Activated naive CD8-positive, alpha-beta T cell treated with anti-CD3 and anti-CD28 coated beads, Interleukin-2, amount 10 ng/mL, durations not matched to agents 7 days and 5 days (primary cell): ENCODE measurements at regions not wholly inside any gene's neighbourhood (a gene's known extent, or its start where the extent isn't known, plus 50 kb on each side); places are given as distances from the start of the nearest gene placed in this dataset.

Experiments
- ATAC-seq: fragments of 150-1000 bp; cut with Tn5 transposase; one replicate; pipeline ENCODE4 v1.10.0; 2021; ENCODE audit warnings: low read depth, moderate library complexity
- POLR2A ChIA-PET: fragments of 350-600 bp; sonication (Branson Sonifier 250); formaldehyde crosslinking; loops from one replicate; lab custom pipeline; 2021; ENCODE audit warnings: antibody characterized with exemption; lab: Charles Lee
- DNase-seq: peaks from one replicate; pipeline ENCODE4 v3.0.0; 2021
- H3K27ac Mint-ChIP-seq: one replicate; pipeline ENCODE4 v1.8.0; 2022; ENCODE audit warnings: mild to moderate bottlenecking, mixed read lengths
- H3K27me3 Mint-ChIP-seq: one replicate; pipeline ENCODE4 v1.8.0; 2022; ENCODE audit warnings: mild to moderate bottlenecking, moderate library complexity, mixed read lengths
- H3K36me3 Mint-ChIP-seq: one replicate; pipeline ENCODE4 v1.8.0; 2021; ENCODE audit warnings: mild to moderate bottlenecking, mixed read lengths
- H3K4me1 Mint-ChIP-seq: one replicate; pipeline ENCODE4 v1.8.0; 2021; ENCODE audit warnings: mixed read lengths
- H3K4me3 Mint-ChIP-seq: one replicate; pipeline ENCODE4 v1.8.0; 2022; ENCODE audit warnings: mild to moderate bottlenecking, moderate library complexity, mixed read lengths
- H3K9me3 Mint-ChIP-seq: one replicate; pipeline ENCODE4 v1.8.0; 2021; ENCODE audit warnings: mixed read lengths

- Mint-ChIP-seq H3K4me1 (no peaks in the 10 kb centered on the region), H3K9me3 (peaks cover 4% of the 10 kb centered on the region), H3K27ac (no peak overlapping the region), H3K36me3 (no peaks in the 10 kb centered on the region), H3K4me3 (no peak overlapping the region), H3K27me3 (peaks cover 3% of the 10 kb centered on the region)
- no peak for ATAC-seq
- POLR2A ChIA-PET: no interaction called here
- DNase-seq: no peak
Observed at GRCh38 chr1:14529475-14529874, 69.0 kb upstream of the KAZN start.

GRCh38 chr1:14531519-14531918 lies 67.0 kb upstream of the KAZN start:
- DNase-seq: no peak
- peaks cover 1% of the 10 kb centered on the region for H3K27me3 Mint-ChIP-seq
- POLR2A ChIA-PET: no interaction called here
- peaks cover 4% of the 10 kb centered on the region for H3K9me3 Mint-ChIP-seq
- H3K27ac Mint-ChIP-seq: no peak overlapping the region
- H3K4me1 Mint-ChIP-seq: no peaks in the 10 kb centered on the region
- ATAC-seq: no peak
- H3K4me3 Mint-ChIP-seq: no peak overlapping the region
- no peaks in the 10 kb centered on the region for H3K36me3 Mint-ChIP-seq

- POLR2A ChIA-PET: no interaction called here
- H3K4me3 Mint-ChIP-seq: no peak overlapping the region
- ATAC-seq: no peak
- H3K27ac Mint-ChIP-seq: no peak overlapping the region
- no peak for DNase-seq
- H3K9me3 Mint-ChIP-seq: peaks cover 2% of the 10 kb centered on the region
- H3K36me3 Mint-ChIP-seq: no peaks in the 10 kb centered on the region
- H3K4me1 Mint-ChIP-seq: no peaks in the 10 kb centered on the region
- peaks cover 4% of the 10 kb centered on the region for H3K27me3 Mint-ChIP-seq
Observed at GRCh38 chr1:14535619-14536355, 62.7 kb upstream of the KAZN start.

- Mint-ChIP-seq H3K4me1 (no peaks in the 10 kb centered on the region), H3K27ac (no peak overlapping the region), H3K27me3 (peaks cover 4% of the 10 kb centered on the region), H3K4me3 (no peak overlapping the region), H3K9me3 (no peaks in the 10 kb centered on the region), H3K36me3 (no peaks in the 10 kb centered on the region)
- DNase-seq: no peak
- ATAC-seq: no peak
- POLR2A ChIA-PET: no interaction called here
Observed at GRCh38 chr1:14538335-14538734, 60.1 kb upstream of the KAZN start.

DNA sequence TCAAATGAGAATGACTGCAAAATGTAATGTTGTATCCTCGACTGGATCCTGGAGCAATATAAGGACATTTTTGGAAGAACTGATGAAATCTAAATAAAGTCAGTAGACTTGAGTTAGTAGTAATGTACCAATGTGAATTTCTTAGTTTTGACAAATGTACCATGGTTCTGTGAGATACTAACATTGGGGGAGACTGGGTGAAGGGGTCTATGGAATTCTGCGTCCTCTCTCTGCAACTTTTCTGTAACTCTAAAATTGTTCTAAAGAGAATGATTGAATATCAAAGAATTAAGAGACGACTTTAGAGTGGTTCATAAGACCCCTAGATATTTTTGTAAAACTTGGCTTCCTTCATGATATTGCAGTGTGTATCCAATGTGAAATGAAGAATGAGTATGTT lies 59.2 kb upstream of the KAZN start:
- Mint-ChIP-seq H3K27me3 (peaks cover 4% of the 10 kb centered on the region), H3K27ac (no peak overlapping the region), H3K9me3 (no peaks in the 10 kb centered on the region), H3K36me3 (no peaks in the 10 kb centered on the region), H3K4me3 (no peak overlapping the region), H3K4me1 (no peaks in the 10 kb centered on the region)
- POLR2A ChIA-PET: no interaction called here
- ATAC-seq (no peak), DNase-seq (no peak)

DNA sequence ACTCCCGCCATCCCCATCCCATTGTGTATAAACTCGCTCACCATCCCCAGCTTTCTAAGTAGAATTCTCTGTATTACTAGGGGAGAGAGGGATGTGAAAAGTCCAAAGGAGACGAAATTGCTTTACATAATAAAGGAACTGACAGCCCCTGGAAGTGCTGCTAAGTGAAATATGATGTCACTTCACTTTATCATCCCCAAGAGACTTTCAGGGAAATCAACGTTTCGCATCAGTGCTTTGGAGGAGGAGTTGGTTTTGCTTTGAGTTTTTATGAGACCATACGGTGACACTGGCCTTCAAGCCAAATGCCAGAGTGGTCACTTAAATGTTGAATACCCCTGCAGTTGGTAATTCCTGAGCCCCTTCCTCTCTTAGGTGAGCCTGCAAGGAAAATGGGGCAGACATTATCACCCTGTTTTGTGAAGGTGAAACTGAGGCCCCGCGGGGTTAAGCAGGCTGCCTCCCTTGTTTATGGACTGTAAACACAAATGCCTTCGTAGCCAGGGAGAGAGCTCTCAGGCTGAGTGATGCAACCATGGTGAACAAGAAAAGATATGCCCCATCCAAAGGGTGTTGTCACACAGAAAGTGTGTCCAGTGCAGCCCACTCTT lies 58.4 kb upstream of the KAZN start:
- Mint-ChIP-seq H3K4me1 (no peaks in the 10 kb centered on the region), H3K27ac (no peak overlapping the region), H3K9me3 (no peaks in the 10 kb centered on the region), H3K4me3 (no peak overlapping the region), H3K27me3 (peaks cover 4% of the 10 kb centered on the region), H3K36me3 (no peaks in the 10 kb centered on the region)
- POLR2A ChIA-PET: no interaction called here
- ATAC-seq: no peak
- DNase-seq: no peak

- no peak overlapping the region for H3K27ac Mint-ChIP-seq
- H3K36me3 Mint-ChIP-seq: no peaks in the 10 kb centered on the region
- peaks cover 4% of the 10 kb centered on the region for H3K27me3 Mint-ChIP-seq
Observed at GRCh38 chr1:14541348-14541747, 57.1 kb upstream of the KAZN start.

GRCh38 chr1:14543191-14543840 lies 55.2 kb upstream of the KAZN start:
- H3K4me1 Mint-ChIP-seq: no peaks in the 10 kb centered on the region
- no peak overlapping the region for H3K4me3 Mint-ChIP-seq
- no peak for ATAC-seq
- no peaks in the 10 kb centered on the region for H3K9me3 Mint-ChIP-seq
- H3K27me3 Mint-ChIP-seq: peaks cover 5% of the 10 kb centered on the region
- H3K27ac Mint-ChIP-seq: no peak overlapping the region
- H3K36me3 Mint-ChIP-seq: no peaks in the 10 kb centered on the region
- DNase-seq: no peak
- POLR2A ChIA-PET: no interaction called here

More at GRCh38 chr1:14541348-14541747, 57.1 kb upstream of the KAZN start:
- no peak for DNase-seq
- H3K9me3 Mint-ChIP-seq: no peaks in the 10 kb centered on the region
- no peak overlapping the region for H3K4me3 Mint-ChIP-seq
- ATAC-seq: no peak
- POLR2A ChIA-PET: no interaction called here
- H3K4me1 Mint-ChIP-seq: no peaks in the 10 kb centered on the region

DNA sequence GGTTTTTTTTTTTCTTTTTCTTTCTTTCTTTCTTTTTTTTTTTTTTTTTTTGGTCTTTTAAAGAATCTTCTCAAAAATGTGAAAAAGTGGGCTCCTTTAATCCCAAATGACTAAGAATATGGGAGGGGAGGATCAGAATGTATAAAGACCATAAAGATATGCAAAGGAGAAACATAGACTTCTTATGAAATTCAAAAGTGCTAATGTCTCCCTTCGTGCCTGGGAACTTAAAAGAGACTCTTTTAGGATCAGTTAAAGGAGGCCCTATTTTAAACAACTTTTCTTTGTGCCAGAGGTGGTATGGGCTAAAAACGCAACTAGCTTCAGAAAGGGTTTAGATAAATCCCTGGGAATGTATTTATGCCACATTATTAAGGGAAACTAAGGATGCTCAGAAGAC lies 54.2 kb upstream of the KAZN start:
- no peak for DNase-seq
- no peaks in the 10 kb centered on the region for H3K9me3 Mint-ChIP-seq
- H3K4me1 Mint-ChIP-seq: no peaks in the 10 kb centered on the region
- H3K4me3 Mint-ChIP-seq: no peak overlapping the region
- POLR2A ChIA-PET: no interaction called here
- ATAC-seq: no peak
- H3K36me3 Mint-ChIP-seq: no peaks in the 10 kb centered on the region
- H3K27ac Mint-ChIP-seq: no peak overlapping the region
- H3K27me3 Mint-ChIP-seq: peaks cover 3% of the 10 kb centered on the region

DNA sequence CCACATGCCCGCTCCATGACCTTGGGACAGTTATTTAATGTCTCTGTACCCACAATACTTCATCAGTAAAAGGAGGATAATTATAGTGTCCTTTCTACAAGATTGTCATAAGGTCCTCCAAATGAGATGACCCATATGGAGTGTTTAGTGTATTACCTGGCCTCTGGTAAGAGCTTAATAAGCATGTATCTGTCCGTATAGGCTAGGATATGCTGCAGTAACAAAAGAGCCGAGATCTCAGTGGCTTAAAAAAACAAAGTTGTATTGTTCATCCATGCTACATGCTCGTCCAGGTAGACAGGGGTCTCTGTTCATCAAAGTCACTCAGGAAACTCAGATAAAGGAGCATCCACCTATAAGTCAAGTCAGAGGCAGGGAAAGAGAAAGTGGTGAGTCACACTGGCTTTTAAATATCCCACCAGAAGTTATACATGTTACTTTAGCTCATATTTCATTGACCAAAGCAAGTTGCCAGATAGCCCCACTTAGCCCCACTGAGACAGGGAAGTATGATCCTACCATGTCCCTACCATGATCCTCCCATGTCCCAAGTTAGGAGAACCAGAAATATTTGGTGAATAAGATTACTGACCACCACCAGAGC lies 53.0 kb upstream of the KAZN start:
- no peaks in the 10 kb centered on the region for H3K4me1 Mint-ChIP-seq
- H3K9me3 Mint-ChIP-seq: no peaks in the 10 kb centered on the region
- H3K27ac Mint-ChIP-seq: no peak overlapping the region
- POLR2A ChIA-PET: no interaction called here
- peaks cover 3% of the 10 kb centered on the region for H3K27me3 Mint-ChIP-seq
- DNase-seq (no peak), ATAC-seq (no peak)
- H3K36me3 Mint-ChIP-seq: no peaks in the 10 kb centered on the region
- H3K4me3 Mint-ChIP-seq: no peak overlapping the region

DNA sequence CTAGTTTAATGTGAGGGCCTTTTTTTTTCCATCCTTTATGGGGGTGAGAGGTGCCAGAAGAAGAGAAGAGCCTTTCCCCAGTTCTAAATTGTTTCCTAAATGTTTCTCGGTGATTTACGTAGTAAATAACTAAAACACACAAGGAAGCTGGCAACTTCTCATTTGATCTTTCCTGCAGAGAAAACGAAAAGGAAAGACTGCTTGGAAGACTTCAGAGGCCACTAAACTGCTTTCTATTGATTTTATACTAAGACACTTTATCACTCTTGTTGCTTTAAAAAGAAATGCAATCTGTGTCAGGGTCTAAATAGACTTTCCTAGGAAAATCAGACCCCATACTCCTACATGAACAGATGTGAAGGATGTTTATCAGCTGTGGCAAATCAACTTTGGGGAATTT lies 52.1 kb upstream of the KAZN start:
- Mint-ChIP-seq H3K36me3 (no peaks in the 10 kb centered on the region), H3K4me1 (no peaks in the 10 kb centered on the region), H3K27me3 (peaks cover 3% of the 10 kb centered on the region), H3K27ac (no peak overlapping the region), H3K9me3 (no peaks in the 10 kb centered on the region), H3K4me3 (no peak overlapping the region)
- ATAC-seq (no peak), DNase-seq (no peak)
- POLR2A ChIA-PET: no interaction called here
